HL-60 (cell line): ENCODE measurements at regions not wholly inside any gene's neighbourhood (a gene's known extent, or its start where the extent isn't known, plus 50 kb on each side); places are given as distances from the start of the nearest gene placed in this dataset.

ENCODE experiments used
- POLR2AphosphoS5 ChIP-seq: IDR thresholded peaks from 2 replicates; pipeline ENCODE4 v1.6.1; 2012; ENCODE audit warnings: low read depth
- REST ChIP-seq: IDR thresholded peaks from 2 replicates; pipeline ENCODE4 v1.6.1; 2012; ENCODE audit warnings: low read depth; ENCODE audit not compliant: insufficient replicate concordance
- TF ChIP-seq, protein P1 (sequence below): IDR thresholded peaks from one replicate; pipeline ENCODE4 v1.5.1; 2011; ENCODE audit warnings: low read length, control low read depth, inconsistent platforms; ENCODE audit not compliant: insufficient read depth

- TF ChIP-seq REST (no peak), POLR2AphosphoS5 (no peak)
- TF ChIP-seq, protein P1, sequence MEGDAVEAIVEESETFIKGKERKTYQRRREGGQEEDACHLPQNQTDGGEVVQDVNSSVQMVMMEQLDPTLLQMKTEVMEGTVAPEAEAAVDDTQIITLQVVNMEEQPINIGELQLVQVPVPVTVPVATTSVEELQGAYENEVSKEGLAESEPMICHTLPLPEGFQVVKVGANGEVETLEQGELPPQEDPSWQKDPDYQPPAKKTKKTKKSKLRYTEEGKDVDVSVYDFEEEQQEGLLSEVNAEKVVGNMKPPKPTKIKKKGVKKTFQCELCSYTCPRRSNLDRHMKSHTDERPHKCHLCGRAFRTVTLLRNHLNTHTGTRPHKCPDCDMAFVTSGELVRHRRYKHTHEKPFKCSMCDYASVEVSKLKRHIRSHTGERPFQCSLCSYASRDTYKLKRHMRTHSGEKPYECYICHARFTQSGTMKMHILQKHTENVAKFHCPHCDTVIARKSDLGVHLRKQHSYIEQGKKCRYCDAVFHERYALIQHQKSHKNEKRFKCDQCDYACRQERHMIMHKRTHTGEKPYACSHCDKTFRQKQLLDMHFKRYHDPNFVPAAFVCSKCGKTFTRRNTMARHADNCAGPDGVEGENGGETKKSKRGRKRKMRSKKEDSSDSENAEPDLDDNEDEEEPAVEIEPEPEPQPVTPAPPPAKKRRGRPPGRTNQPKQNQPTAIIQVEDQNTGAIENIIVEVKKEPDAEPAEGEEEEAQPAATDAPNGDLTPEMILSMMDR, result no peak
These were observed 610.6 kb upstream of the TBX3 start for GRCh38 chr12:115294453-115295133.
